ENCODE measurements at regions not wholly inside any gene's neighbourhood (a gene's known extent, or its start where the extent isn't known, plus 50 kb on each side); places are given as distances from the start of the nearest gene placed in this dataset.

- no peak for DNase-seq (ENCODE audit: low read depth, low spot score)
Measured at GRCh38 chr2:176646033-176646615, 376.9 kb downstream of the MTX2 start.

DNA sequence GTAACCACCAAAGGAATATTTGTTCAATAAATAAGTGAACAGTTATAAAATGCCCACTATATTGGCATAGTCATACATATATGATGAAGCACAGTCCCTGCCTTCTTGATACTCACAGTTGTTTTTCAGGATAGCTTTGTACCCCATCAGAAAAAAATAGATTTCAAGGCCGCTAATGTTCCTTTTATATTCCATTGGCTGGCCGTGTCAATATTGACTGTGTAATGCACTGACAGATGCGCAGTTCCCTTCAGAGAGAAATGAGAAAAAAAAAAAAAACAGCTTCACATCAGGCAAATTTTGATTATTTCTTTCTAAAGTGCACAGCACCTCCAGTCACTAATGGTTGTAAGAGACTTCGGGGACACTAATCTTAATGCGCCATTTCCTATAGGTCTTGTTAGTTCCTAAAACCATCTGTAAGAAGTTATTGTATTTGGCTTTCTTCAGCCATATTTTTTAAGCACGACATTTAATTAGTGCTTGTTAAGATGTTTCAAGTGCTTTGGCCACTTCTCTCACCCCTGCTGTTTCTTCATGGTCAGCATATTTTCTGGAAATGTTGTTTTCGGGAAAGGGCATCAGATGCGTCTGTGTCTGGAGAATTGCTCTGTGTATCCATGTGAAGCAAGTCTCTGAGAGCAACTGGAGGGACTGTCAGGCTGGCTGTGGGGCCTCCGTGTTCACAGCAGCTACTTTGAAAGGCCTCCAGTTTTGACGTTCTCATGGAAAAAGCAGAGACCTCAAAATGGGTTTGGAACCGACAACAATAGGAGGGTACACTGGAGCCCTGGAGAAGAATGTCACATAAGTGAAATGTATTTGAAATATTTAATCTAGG lies 378.3 kb downstream of the MTX2 start:
- DNase-seq (ENCODE audit: low read depth, low spot score) = no peak

- no peak for DNase-seq (ENCODE audit: low read depth, low spot score)
Measured at GRCh38 chr2:176648700-176649297, 379.6 kb downstream of the MTX2 start.

GRCh38 chr2:176650104-176650837 lies 381.0 kb downstream of the MTX2 start:
- DNase-seq (ENCODE audit: low read depth, low spot score) = no peak

GRCh38 chr2:176650838-176651555 lies 381.8 kb downstream of the MTX2 start:
- no peak for DNase-seq (ENCODE audit: low read depth, low spot score)

DNA sequence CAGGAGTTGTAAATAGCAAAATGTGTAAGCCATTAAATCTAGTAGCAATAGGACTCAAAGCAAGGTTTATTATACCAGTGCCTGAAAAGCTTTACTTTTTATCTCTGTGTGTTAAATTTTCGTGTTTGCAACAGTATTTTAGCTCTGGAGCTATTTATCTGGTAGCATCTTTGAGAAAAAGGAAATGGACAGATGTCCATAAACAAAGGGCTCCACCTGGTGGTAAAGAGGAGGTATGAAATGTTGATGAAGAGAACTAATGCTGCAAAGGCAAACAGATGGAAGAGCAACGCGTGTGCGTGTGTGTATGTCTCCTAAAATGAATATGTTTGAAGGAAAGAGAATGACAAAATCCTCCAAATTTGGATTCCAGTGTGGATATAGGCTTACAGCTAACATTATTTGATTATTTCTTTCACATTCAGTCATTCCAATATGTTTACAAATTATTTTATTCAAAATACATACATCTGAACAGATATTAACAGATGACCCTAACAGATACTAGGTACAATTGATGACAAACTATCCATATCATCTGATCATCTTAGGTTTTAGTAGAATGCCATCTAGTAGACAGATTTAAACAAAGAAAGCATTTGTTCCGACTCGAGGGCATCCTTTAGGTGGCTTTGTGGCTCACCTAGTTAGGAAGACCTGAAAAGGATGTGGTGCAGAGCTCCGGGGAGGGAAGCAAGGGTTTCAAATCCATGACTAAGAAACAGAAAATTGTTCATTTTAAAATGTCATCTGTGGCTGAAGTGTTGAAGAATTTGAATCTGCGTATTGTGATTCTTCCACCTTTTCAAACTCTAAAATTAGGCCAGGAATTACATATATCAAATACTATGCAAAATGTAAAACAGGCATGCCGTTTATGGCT lies 383.3 kb downstream of the MTX2 start:
- no peak for DNase-seq (ENCODE audit: low read depth, low spot score)

GRCh38 chr2:176653479-176654443 lies 384.5 kb downstream of the MTX2 start:
- DNase-seq (ENCODE audit: low read depth, low spot score) = no peak

- no peak for DNase-seq (ENCODE audit: low read depth, low spot score)
Measured at GRCh38 chr2:176656038-176656775, 387.0 kb downstream of the MTX2 start.

- no peak for DNase-seq (ENCODE audit: low read depth, low spot score)
Measured at GRCh38 chr2:176656776-176657140, 387.5 kb downstream of the MTX2 start.

DNA sequence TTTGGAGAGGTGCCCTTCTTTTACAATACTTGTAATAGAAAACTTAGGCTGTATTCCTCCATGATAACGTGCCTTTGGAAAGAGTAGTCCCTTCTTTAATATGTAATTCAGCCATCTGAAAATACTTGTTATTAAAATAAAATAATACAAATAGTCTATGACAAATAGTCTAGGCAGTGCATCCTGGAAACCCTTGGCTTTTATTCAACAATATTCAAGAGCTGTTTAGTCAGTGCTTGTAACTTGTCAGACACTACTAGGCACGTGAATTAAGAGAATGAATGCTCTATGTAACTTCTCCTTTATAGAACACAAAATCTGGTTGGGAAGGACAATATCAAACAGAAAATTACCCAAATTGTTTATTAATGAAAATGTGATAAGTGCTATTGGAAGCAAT lies 388.2 kb downstream of the MTX2 start:
- no peak for DNase-seq (ENCODE audit: low read depth, low spot score)

DNA sequence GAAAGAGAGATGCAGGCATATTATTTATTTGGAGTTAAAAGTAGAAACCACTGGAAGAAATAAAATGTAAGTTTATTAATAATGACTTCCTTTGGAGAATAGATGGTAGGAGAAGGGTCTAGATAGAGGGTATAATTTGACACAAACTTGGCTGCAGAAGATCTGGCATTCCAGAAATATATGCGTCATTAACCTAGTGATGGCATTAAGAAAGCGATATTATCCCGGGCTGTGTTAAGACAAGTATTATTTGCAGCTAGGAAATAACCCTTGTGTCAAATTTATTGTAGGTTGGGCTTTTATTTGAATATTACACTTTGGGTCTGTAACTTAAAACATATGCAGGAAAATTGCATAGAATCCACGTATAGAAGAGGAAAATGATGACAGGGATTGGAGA lies 389.5 kb downstream of the MTX2 start:
- no peak for DNase-seq (ENCODE audit: low read depth, low spot score)

GRCh38 chr2:176662753-176663152 lies 393.5 kb downstream of the MTX2 start:
- DNase-seq (ENCODE audit: low read depth, low spot score) = no peak

- no peak for DNase-seq (ENCODE audit: low read depth, low spot score)
Measured at GRCh38 chr2:176664478-176664877, 395.2 kb downstream of the MTX2 start.

- no peak for DNase-seq (ENCODE audit: low read depth, low spot score)
Measured at GRCh38 chr2:176665086-176665485, 395.8 kb downstream of the MTX2 start.

DNA sequence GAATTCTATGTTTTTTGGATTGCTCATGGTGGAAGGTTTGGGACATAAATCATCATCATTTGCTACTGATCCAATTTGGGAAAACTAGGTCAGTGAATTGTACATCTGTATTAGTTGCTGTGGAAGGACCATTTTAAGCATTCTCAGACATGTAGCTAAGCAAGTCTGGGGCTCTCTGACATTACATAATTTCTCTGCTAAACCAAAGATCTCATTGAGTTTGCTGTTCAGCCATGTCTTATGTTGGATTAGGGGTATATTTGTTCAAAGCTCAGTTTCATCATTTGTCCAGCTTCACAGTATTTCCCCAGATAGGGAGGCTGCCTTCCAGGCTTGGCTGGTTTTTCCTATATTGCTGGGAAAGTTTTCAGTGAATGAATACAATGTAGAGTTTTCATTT lies 399.7 kb downstream of the MTX2 start:
- no peak for DNase-seq (ENCODE audit: low read depth, low spot score)

GRCh38 chr2:176669398-176670174 lies 400.3 kb downstream of the MTX2 start:
- no peak for DNase-seq (ENCODE audit: low read depth, low spot score)

DNA sequence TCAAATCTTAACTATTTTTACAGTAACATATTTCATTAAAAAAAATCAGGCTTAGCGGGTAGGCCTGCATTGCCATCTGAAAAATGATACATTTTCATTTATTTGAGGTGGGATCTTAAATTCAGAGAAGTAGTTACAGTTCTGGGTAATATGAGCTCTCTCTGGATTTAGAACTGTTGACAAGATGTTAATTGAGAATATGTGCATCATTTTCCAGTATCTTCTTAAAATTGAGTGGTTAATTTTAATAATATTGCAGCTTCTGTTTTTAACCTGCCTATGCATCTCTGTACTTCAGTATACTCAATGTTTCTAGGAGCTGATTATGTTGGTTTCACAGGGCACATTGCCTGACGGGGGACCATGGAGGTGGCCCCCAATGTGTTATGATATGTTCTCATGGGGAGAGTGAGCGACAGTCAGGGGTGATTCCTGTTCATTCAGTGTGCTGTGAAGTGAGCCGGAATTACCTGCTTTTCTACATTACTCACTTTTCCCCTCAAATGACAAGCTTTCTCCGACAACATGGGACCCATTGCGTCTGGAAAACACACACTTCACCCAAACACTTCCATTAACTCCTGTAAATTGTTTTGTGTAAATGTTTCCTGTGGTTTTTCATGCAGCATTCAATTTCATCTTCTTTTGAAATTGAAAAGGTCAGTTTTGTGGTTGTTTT lies 406.2 kb downstream of the MTX2 start:
- DNase-seq (ENCODE audit: low read depth, low spot score) = no peak
